Hematopoietic multipotent progenitor cell (in vitro differentiated cells): ENCODE measurements at regions not wholly inside any gene's neighbourhood (a gene's known extent, or its start where the extent isn't known, plus 50 kb on each side); places are given as distances from the start of the nearest gene placed in this dataset.
"Not testable (repeated sequence)": the region's sequence is repeated elsewhere in the genome, so short reads cannot be mapped to it uniquely, and the experiment has no call there.

Experiments
- DNase-seq, 3 donors: peaks; one replicate each; pipeline ENCODE4 v3.0.0-alpha.2; 2011 to 2015; ENCODE audit warnings: low read depth in 2 of 3, low spot score in 2 of 3

DNA sequence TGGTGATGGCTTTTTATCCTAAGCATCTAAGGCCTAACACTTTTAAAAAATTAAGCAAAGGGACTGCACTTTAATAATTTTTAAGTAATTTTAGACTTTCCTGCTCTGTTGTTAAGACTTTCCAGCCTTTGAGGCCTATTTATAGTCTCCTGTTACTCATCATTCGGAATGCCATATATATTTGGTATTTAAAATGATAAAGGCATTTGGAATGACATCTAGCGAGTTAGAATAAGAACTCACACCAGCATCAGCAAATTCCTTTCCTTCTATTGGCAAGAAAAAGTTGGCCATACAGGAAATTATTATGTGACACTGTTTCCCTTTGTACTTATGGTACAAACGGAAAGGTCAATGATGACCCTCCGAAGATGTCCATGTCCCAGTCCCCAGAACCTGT, 88.1 kb upstream of the STMND1 start:
- no peak for DNase-seq

- no peak for DNase-seq
Measured at GRCh38 chr6:17012421-17013225, 89.2 kb upstream of the STMND1 start.

DNA sequence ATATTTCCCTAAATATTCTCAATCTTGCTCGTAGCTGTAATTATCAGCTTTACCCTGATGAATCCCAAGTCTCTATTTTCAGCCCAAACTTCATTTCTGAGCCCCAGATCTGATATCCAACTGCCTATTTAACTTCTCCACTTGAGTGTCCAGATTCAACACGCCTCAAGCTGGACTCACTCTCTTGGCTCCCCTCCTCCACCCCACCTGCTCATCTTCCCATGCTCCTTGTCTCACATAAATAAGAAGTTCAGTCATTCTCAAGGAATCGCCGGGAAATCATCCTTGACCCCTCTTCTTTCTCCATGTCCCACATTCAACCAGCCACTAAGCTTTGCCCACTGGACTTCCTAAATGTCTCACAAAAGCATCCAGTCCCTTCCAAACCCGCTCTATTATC, 89.9 kb upstream of the STMND1 start:
- no peak for DNase-seq

- no peak for DNase-seq
Measured at GRCh38 chr6:17007749-17008148, 94.1 kb upstream of the STMND1 start.

DNA sequence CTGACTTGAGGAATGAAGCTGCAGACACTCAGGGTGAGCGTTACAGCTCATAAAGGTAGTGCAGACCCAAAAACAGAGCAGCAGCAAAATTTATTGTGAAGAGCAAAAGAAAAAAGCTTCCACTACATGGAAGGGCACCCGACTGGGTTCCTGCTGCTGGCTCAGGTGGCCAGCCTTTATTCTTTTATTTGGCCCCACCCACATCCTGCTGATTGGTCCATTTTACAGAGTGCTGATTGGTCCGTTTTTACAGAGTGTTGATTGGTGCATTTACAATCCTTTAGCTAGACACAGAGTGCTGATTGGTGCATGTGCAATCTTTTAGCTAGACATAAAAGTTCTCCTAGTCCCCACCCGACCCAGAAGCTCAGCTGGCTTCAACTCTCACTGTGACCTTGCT, 95.3 kb upstream of the STMND1 start:
- DNase-seq: no peak

- no peak for DNase-seq
Measured at GRCh38 chr6:17004269-17004668, 97.6 kb upstream of the STMND1 start.

GRCh38 chr6:17002123-17002522, 99.7 kb upstream of the STMND1 start:
- no peak for DNase-seq

DNA sequence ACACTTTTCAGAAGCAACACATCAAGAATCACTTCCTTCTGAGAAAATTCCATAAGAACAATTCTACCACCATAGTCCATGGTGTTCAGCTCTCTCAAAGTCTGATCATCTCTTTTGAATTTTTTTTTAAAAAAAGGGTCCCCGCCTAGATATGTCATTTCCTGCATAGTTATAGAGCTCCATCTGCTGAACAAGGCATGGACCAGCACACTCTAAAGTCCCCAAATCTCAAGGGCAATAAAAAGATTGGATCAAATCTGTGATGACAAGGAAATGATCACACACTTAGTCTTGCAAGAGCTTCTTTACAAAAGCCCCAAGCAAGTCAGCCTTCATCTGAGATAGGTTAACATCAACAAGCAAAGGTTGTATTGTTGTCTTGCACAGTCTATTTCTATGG, 100.7 kb upstream of the STMND1 start:
- DNase-seq: peak in 2 of 3 donors; percentile 12 to 30

DNA sequence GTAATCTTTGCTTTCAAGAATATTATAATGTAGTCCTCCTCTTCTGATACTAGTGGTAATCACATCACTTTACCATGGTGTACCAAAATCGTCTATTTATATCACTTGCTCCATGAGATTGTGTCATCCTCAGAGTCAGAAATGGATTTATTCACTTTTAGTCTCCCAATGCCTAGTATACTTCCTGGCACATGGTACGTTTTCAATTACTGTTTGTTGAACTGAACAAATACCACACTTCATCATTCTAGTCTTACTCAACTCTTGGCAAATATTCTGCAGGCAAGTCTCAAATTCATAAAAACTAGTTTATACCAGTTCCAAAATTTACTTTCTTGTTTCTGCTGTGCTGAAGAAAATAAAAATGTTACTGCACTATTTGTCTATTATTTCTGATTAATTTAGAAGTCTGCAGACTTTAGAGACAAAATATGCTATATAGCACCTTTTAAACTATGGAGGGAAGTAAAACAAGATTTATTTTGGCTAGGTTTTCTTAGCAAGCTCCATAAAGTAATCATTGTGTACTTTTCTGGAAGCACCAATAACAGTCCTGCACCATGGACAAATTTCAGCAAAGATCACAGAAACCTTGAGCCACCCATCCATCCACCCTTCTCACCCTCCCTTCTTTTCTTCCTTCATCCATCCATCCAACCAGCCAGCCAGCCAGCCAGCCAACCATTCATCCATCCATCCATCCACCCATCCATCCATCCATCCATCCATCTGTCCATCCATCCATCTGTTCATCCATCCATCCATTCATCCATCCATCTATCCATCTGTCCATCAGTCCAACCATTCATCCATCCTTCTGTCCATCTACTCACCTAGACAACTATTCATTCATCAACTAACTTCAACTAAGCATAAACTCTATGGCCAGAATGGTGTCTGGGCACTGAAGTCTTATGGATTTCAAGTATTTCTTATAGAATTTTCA, 102.1 kb upstream of the STMND1 start:
- no peak for DNase-seq

DNA sequence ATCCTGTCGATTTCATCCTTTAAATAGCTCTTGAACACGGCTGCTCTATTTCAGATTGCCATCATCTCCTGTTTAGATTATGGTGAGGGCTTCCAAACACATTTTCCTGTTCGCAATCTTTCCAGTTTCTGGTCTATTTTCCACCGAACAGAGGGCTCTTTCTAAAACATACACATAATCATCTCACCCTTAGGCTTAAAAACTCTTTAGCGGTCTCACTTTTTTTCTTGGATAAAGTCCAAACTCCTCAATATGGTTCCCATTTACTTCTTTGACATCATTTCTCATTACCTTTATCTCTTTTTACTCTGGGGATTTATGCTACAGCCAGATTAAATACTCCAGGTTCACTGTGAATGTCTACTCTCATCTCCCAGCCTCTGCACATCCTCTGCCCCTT, 103.4 kb upstream of the STMND1 start:
- no peak for DNase-seq

- DNase-seq: no peak
Measured at GRCh38 chr6:16995511-16996250, 106.2 kb upstream of the STMND1 start.

- no peak for DNase-seq
Measured at GRCh38 chr6:16993396-16993795, 108.5 kb upstream of the STMND1 start.

- no peak for DNase-seq
Measured at GRCh38 chr6:16991981-16992629, 109.7 kb upstream of the STMND1 start.

- not testable (repeated sequence) for DNase-seq
Measured at GRCh38 chr6:16989976-16990375, 111.9 kb upstream of the STMND1 start.

DNA sequence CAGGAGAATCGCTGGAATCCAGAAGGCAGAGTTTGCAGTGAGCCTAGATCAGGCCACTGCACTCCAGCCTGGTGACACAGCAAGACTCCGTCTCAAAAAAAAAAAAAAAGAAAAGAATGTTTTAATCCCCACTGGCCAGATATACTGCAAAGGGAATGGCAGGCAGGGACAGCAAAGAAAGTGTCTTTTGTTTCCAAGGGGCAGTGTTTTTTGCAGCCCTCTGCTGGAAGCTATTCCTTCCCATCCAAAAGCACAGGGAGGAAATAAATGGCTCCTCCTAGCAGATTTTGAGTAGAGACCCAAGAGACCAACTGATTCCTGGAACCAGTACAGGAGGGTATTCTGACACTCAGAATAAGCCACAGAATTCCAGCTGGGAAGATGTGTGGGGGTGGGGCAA, 112.5 kb upstream of the STMND1 start:
- no peak for DNase-seq

GRCh38 chr6:16987996-16988395, 113.9 kb upstream of the STMND1 start:
- no peak for DNase-seq

- DNase-seq: no peak
Measured at GRCh38 chr6:16985513-16986284, 116.2 kb upstream of the STMND1 start.

DNA sequence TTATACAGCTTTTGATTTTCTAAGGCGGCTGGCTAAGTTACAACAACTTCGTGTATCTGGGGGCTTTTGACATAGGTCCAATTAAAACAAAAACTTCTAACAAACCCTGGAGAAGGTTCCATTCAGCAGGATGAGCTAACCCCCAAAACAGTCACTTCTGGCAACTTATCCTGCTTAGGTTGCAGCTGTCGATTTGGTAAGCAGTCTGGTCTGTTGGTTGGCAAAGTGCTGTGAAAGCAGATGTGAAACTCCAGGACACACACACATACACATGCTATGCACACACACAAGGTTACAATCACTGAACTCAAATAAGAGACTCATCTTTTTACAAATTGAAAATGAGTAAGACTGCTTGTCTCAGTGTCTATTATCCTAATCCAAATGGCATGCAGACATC, 119.0 kb upstream of the STMND1 start:
- no peak for DNase-seq

DNA sequence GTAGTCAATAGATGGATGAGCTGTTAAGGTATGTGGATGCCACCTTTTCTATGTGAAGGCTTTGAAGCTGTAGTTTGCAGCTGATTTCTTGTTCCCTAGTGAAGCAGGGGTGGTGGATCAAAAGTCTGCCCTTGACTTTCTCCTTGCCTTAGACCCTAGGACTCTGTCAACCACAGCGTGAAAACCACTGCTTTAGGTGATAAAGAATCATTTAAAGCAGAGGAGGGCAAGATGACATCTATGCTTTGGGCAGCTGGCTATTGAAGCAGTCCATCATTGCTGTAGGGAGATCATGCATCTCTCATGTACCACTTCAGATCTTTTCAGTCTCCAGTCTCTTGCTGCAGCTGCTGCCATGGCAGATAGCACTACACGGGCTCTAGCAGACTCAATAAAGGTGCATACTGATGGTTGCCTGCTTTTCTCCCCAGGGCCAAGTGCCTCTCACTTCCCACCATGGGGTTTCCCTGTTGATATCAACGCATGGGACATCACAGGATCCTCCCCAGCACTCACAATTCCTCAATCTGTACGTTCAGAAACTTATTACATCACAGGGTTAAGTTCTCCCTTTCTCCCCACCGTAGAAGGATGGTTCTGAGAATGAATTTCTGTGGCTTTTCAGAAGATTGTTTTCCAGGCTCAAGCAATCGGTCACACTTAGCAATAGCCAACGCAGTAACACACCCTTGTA, 122.0 kb upstream of the STMND1 start:
- DNase-seq: no peak
